SK-N-SH (cell line): ENCODE measurements at regions not wholly inside any gene's neighbourhood (a gene's known extent, or its start where the extent isn't known, plus 50 kb on each side); places are given as distances from the start of the nearest gene placed in this dataset.

ENCODE experiments used
- CTCF ChIA-PET: fragments of 300-600, 350-600 bp; formaldehyde crosslinking; extraction: SDS; loops from one replicate; lab custom pipeline; 2021; lab: Yijun Ruan, JAX
- POLR2A ChIA-PET: fragments of 350-600 bp; sonication (Branson Sonifier 250); formaldehyde crosslinking; extraction: SDS; loops from one replicate; lab custom pipeline; 2020; ENCODE audit warnings: antibody characterized with exemption, inconsistent platforms; lab: Yijun Ruan, JAX
- DNase-seq: peaks from one replicate; pipeline ENCODE4 v3.0.0; 2012
- H2AFZ ChIP-seq: fragments of 200-600 bp; sonication (generic); 2 replicates; pipeline ENCODE4 v1.8.1; 2016; ENCODE audit warnings: antibody characterized with exemption, mild to moderate bottlenecking, low read depth
- H3F3A ChIP-seq: fragments of 200-600 bp; sonication (generic); replicated peaks from 2 replicates; pipeline ENCODE3; 2016; ENCODE audit warnings: antibody characterized with exemption, mild to moderate bottlenecking; ENCODE audit not compliant: insufficient read depth
- H3K27ac ChIP-seq, 2 experiments: fragments of 200-500 bp in 1 of 2; fragments of 200-600 bp in 1 of 2; sonication (Bioruptor generic) in 1 of 2; sonication (generic), shearing (Covaris generic) in 1 of 2; 2 replicates each; pipeline versions ENCODE4 v1.5.1 to v1.6.1; 2014 to 2016; ENCODE audit warnings: low read depth in 2 of 2, inconsistent platforms in 1 of 2, low read length in 1 of 2, mild to moderate bottlenecking in 1 of 2, mixed read lengths in 1 of 2
- H3K27me3 ChIP-seq: fragments of 200-600 bp; sonication (generic), shearing (Covaris generic); 2 replicates; pipeline ENCODE4 v1.6.1; 2016; ENCODE audit warnings: mixed run types; ENCODE audit not compliant: insufficient read depth
- H3K36me3 ChIP-seq, 2 experiments: fragments of 200-500 bp in 1 of 2; fragments of 200-600 bp in 1 of 2; sonication (Bioruptor generic) in 1 of 2; sonication (generic) in 1 of 2; replicated peaks in 1 of 2; 2 replicates each; pipeline versions ENCODE3 to v1.5.1; 2014 to 2016; ENCODE audit warnings: low read length in 1 of 2, mild to moderate bottlenecking in 1 of 2; ENCODE audit not compliant: insufficient read depth in 2 of 2, control insufficient read depth in 1 of 2
- H3K4me1 ChIP-seq, 2 experiments: fragments of 200-500 bp in 1 of 2; fragments of 200-600 bp in 1 of 2; sonication (Bioruptor generic) in 1 of 2; sonication (generic), shearing (Covaris generic) in 1 of 2; 2 replicates each; pipeline versions ENCODE4 v1.5.1 to v1.6.1; 2014 to 2016; ENCODE audit warnings: low read depth in 1 of 2, low read length in 1 of 2, mixed run types in 1 of 2; ENCODE audit not compliant: insufficient read depth in 2 of 2, control insufficient read depth in 1 of 2
- H3K4me2 ChIP-seq: fragments of 200-600 bp; sonication (generic), shearing (Covaris generic); 2 replicates; pipeline ENCODE4 v1.6.1; 2017; ENCODE audit warnings: mixed run types
- H3K4me3 ChIP-seq, 2 experiments: fragments of 200-500 bp in 1 of 2; fragments of 200-600 bp in 1 of 2; sonication (Bioruptor generic) in 1 of 2; sonication (generic), shearing (Covaris generic) in 1 of 2; 2 replicates each; pipeline versions ENCODE4 v1.5.1 to v1.8.1; 2014 to 2016; ENCODE audit warnings: low read depth in 2 of 2, inconsistent platforms in 1 of 2, low read length in 1 of 2, mild to moderate bottlenecking in 1 of 2, mixed read lengths in 1 of 2, moderate library complexity in 1 of 2
- H3K79me2 ChIP-seq: fragments of 200-600 bp; sonication (generic); 2 replicates; pipeline ENCODE4 v1.8.1; 2017; ENCODE audit warnings: mild to moderate bottlenecking; ENCODE audit not compliant: insufficient read depth
- H3K9ac ChIP-seq: fragments of 200-600 bp; sonication (generic); 2 replicates; pipeline ENCODE4 v1.6.1; 2017; ENCODE audit warnings: mixed run types
- H3K9me2 ChIP-seq: fragments of 200-600 bp; sonication (generic); 2 replicates; pipeline ENCODE4 v1.6.1; 2017; ENCODE audit warnings: mixed run types
- H3K9me3 ChIP-seq: fragments of 200-600 bp; sonication (generic); 2 replicates; pipeline ENCODE4 v1.6.1; 2017; ENCODE audit warnings: mixed run types, mild to moderate bottlenecking, moderate library complexity
- H4K20me1 ChIP-seq: fragments of 200-600 bp; sonication (generic); 2 replicates; pipeline ENCODE4 v1.6.1; 2017; ENCODE audit warnings: mild to moderate bottlenecking, mixed run types; ENCODE audit not compliant: insufficient read depth
- CHD2 ChIP-seq: fragments of 150-350 bp; IDR thresholded peaks from 2 replicates; pipeline ENCODE4 v1.6.1; 2018; ENCODE audit warnings: low read length; ENCODE audit not compliant: partially characterized antibody
- EP300 ChIP-seq, 2 experiments: IDR thresholded peaks; 2 replicates each; pipeline versions ENCODE4 v1.4.0 to v1.6.1; 2012; ENCODE audit warnings: borderline replicate concordance in 1 of 2, low read depth in 1 of 2, low read length in 1 of 2
- FOXJ3 ChIP-seq: sonication (generic); formaldehyde crosslinking; IDR thresholded peaks from 2 replicates; pipeline ENCODE4 v1.5.1; 2020; ENCODE audit warnings: mild to moderate bottlenecking, missing genetic modification reagents
- GABPA ChIP-seq: IDR thresholded peaks from 2 replicates; pipeline ENCODE4 v1.4.0; 2012; ENCODE audit warnings: low read depth, mild to moderate bottlenecking
- GATA2 ChIP-seq: sonication (generic); formaldehyde crosslinking; IDR thresholded peaks from 2 replicates; pipeline ENCODE4 v1.5.0; 2020; ENCODE audit warnings: mild to moderate bottlenecking, missing genetic modification reagents
- JUND ChIP-seq: IDR thresholded peaks from 2 replicates; pipeline ENCODE4 v1.4.0; 2012
- MEF2A ChIP-seq: IDR thresholded peaks from 2 replicates; pipeline ENCODE4 v1.4.0; 2012; ENCODE audit warnings: low read depth, borderline replicate concordance
- NFIC ChIP-seq: IDR thresholded peaks from 2 replicates; pipeline ENCODE4 v1.4.0; 2012; ENCODE audit warnings: borderline replicate concordance
- NRF1 ChIP-seq: IDR thresholded peaks from 2 replicates; pipeline ENCODE4 v1.6.1; 2012; ENCODE audit warnings: low read depth, mild to moderate bottlenecking, low read length
- POLR2AphosphoS5 ChIP-seq: IDR thresholded peaks from 2 replicates; pipeline ENCODE4 v1.6.1; 2012; ENCODE audit warnings: low read depth, low read length
- RAD21 ChIP-seq: IDR thresholded peaks from 2 replicates; pipeline ENCODE4 v1.6.1; 2012; ENCODE audit warnings: mild to moderate bottlenecking, low read length
- SMC3 ChIP-seq: IDR thresholded peaks from 2 replicates; pipeline ENCODE4 v1.6.1; 2012; ENCODE audit warnings: low read depth, low read length, improper control_type of control experiment
- TEAD4 ChIP-seq: IDR thresholded peaks from 2 replicates; pipeline ENCODE4 v1.4.0; 2012; ENCODE audit warnings: mild to moderate bottlenecking, borderline replicate concordance; ENCODE audit not compliant: insufficient read depth
- YY1 ChIP-seq: IDR thresholded peaks from 2 replicates; pipeline ENCODE4 v1.4.0; 2012; ENCODE audit warnings: low read depth, mild to moderate bottlenecking
- WGBS: methylation state at CpG from one replicate; pipeline ENCODE4 v1.1.6; 2017; ENCODE audit warnings: low lambda C conversion rate; 5-methylcytosine and 5-hydroxymethylcytosine counted together
- TF ChIP-seq, protein P1 (sequence below): IDR thresholded peaks from 2 replicates; pipeline ENCODE4 v1.4.0; 2012; ENCODE audit warnings: low read depth, borderline replicate concordance
- TF ChIP-seq, protein P2 (sequence below): fragments of 200-600 bp; sonication (generic); IDR thresholded peaks from 2 replicates; pipeline ENCODE4 v1.6.1; 2017; ENCODE audit warnings: antibody characterized with exemption, mild to moderate bottlenecking, moderate library complexity
- TF ChIP-seq, protein P3 (sequence below): IDR thresholded peaks from 2 replicates; pipeline ENCODE4 v1.6.1; 2012; ENCODE audit warnings: mild to moderate bottlenecking, low read depth, low read length, moderate library complexity
- TF ChIP-seq, protein P4 (sequence below): fragments of 150-350 bp; IDR thresholded peaks from 2 replicates; pipeline ENCODE4 v1.6.1; 2016; ENCODE audit warnings: mild to moderate bottlenecking, low read depth, low read length
- TF ChIP-seq, protein P5 (sequence below): IDR thresholded peaks from 2 replicates; pipeline ENCODE4 v1.4.0; 2012; ENCODE audit warnings: low read depth

DNA sequence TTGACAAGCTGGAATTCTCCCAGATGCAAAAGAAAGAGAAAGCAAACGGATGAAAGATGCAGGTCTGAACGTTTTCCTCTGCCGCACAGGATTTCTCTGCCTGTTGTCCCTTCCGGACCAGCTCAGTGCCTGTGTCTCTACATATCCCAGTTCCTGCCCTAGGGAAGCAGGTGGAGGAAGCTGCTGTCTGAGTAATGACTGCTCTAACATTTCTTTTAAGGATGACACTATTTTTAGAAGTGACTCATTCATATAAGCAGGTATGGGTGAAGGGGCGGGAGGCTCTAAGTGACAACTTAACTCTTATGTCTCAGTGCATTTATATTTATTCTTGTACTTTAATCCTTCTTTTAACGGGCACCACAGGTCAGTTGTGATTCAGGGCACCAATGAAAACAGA is 128.8 kb downstream of the SLC24A2 start:
- Histone ChIP-seq H3K9me3 (no peaks in the 10 kb centered on the region), H3F3A (no peaks in the 10 kb centered on the region), H3K9ac (no peak overlapping the region), H3K27ac (no peak overlapping the region), H3K9me2 (no peaks in the 10 kb centered on the region), H2AFZ (no peak overlapping the region), H3K4me1 (peaks cover 0 to 2% of the 10 kb centered on the region in 2 experiments; a peak in 1 of 4 replicates), H3K4me2 (no peak overlapping the region), H3K79me2 (no peaks in the 10 kb centered on the region), H3K27me3 (no peaks in the 10 kb centered on the region), H4K20me1 (no peaks in the 10 kb centered on the region), H3K4me3 (no peak overlapping the region), H3K36me3 (no peaks in the 10 kb centered on the region)
- CTCF ChIA-PET = no interaction called here
- POLR2A ChIA-PET = no interaction called here
- no peak for DNase-seq
- WGBS = 31% methylated on average over 6 of the region's 6 CpGs
- TF ChIP-seq TEAD4 = no peak
- TF ChIP-seq, protein P1, sequence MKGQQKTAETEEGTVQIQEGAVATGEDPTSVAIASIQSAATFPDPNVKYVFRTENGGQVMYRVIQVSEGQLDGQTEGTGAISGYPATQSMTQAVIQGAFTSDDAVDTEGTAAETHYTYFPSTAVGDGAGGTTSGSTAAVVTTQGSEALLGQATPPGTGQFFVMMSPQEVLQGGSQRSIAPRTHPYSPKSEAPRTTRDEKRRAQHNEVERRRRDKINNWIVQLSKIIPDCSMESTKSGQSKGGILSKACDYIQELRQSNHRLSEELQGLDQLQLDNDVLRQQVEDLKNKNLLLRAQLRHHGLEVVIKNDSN = no peak
- TF ChIP-seq RAD21 = no peak
- no peak for TF ChIP-seq SMC3
- no peak for TF ChIP-seq NRF1
- no peak for TF ChIP-seq YY1
- TF ChIP-seq, protein P2, sequence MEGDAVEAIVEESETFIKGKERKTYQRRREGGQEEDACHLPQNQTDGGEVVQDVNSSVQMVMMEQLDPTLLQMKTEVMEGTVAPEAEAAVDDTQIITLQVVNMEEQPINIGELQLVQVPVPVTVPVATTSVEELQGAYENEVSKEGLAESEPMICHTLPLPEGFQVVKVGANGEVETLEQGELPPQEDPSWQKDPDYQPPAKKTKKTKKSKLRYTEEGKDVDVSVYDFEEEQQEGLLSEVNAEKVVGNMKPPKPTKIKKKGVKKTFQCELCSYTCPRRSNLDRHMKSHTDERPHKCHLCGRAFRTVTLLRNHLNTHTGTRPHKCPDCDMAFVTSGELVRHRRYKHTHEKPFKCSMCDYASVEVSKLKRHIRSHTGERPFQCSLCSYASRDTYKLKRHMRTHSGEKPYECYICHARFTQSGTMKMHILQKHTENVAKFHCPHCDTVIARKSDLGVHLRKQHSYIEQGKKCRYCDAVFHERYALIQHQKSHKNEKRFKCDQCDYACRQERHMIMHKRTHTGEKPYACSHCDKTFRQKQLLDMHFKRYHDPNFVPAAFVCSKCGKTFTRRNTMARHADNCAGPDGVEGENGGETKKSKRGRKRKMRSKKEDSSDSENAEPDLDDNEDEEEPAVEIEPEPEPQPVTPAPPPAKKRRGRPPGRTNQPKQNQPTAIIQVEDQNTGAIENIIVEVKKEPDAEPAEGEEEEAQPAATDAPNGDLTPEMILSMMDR = no peak
- no peak for TF ChIP-seq FOXJ3 (CRISPR knock-in tag)
- no peak for TF ChIP-seq JUND
- TF ChIP-seq EP300 (IDR thresholded peaks at IDR 0.05; ENCODE audit: borderline replicate concordance in 1 of 2, low read depth in 1 of 2, low read length in 1 of 2) = no peak
- TF ChIP-seq, protein P3, sequence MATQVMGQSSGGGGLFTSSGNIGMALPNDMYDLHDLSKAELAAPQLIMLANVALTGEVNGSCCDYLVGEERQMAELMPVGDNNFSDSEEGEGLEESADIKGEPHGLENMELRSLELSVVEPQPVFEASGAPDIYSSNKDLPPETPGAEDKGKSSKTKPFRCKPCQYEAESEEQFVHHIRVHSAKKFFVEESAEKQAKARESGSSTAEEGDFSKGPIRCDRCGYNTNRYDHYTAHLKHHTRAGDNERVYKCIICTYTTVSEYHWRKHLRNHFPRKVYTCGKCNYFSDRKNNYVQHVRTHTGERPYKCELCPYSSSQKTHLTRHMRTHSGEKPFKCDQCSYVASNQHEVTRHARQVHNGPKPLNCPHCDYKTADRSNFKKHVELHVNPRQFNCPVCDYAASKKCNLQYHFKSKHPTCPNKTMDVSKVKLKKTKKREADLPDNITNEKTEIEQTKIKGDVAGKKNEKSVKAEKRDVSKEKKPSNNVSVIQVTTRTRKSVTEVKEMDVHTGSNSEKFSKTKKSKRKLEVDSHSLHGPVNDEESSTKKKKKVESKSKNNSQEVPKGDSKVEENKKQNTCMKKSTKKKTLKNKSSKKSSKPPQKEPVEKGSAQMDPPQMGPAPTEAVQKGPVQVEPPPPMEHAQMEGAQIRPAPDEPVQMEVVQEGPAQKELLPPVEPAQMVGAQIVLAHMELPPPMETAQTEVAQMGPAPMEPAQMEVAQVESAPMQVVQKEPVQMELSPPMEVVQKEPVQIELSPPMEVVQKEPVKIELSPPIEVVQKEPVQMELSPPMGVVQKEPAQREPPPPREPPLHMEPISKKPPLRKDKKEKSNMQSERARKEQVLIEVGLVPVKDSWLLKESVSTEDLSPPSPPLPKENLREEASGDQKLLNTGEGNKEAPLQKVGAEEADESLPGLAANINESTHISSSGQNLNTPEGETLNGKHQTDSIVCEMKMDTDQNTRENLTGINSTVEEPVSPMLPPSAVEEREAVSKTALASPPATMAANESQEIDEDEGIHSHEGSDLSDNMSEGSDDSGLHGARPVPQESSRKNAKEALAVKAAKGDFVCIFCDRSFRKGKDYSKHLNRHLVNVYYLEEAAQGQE = no peak
- no peak for TF ChIP-seq CHD2
- TF ChIP-seq POLR2AphosphoS5 = no peak
- no peak for TF ChIP-seq GABPA
- no peak for TF ChIP-seq NFIC
- TF ChIP-seq MEF2A = no peak
- TF ChIP-seq, protein P4, sequence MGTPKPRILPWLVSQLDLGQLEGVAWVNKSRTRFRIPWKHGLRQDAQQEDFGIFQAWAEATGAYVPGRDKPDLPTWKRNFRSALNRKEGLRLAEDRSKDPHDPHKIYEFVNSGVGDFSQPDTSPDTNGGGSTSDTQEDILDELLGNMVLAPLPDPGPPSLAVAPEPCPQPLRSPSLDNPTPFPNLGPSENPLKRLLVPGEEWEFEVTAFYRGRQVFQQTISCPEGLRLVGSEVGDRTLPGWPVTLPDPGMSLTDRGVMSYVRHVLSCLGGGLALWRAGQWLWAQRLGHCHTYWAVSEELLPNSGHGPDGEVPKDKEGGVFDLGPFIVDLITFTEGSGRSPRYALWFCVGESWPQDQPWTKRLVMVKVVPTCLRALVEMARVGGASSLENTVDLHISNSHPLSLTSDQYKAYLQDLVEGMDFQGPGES = no peak
- TF ChIP-seq, protein P5, sequence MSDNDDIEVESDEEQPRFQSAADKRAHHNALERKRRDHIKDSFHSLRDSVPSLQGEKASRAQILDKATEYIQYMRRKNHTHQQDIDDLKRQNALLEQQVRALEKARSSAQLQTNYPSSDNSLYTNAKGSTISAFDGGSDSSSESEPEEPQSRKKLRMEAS = no peak
- TF ChIP-seq GATA2 (CRISPR knock-in tag) = no peak
